Superior temporal gyrus (tissue), 1 donor: ENCODE measurements at regions not wholly inside any gene's neighbourhood (a gene's known extent, or its start where the extent isn't known, plus 50 kb on each side); places are given as distances from the start of the nearest gene placed in this dataset.
"Not testable (repeated sequence)": the region's sequence is repeated elsewhere in the genome, so short reads cannot be mapped to it uniquely, and the experiment has no call there.

Experiments used
- DNase-seq: peaks from one replicate; pipeline ENCODE4 v3.0.0-alpha.2; 2016; ENCODE audit errors: extremely low spot score

GRCh38 chr17:20938988-20939615 lies 103.7 kb downstream of the USP22 start:
- DNase-seq = no peak

DNA sequence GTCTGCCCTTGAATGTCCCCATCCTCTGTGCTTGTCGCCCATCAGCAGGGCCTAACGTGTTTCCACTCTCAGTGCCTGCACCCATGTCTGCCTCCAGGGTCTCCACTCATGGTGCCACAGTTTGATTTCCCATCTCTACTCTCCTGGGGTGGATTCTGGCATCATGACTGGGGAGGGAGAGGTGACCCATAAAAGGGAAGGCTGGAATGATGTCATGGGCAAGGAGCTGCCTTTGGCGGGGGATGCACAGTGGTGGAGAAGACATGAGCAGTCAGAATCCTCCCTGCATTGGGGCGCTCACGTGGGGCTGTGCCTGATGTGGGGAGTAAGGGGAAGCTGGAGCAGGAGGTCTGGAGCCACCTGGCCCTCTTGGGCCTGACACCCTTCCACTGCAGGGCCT lies 100.9 kb downstream of the USP22 start:
- no peak for DNase-seq

GRCh38 chr17:20944014-20944865 lies 98.6 kb downstream of the USP22 start:
- no peak for DNase-seq

DNA sequence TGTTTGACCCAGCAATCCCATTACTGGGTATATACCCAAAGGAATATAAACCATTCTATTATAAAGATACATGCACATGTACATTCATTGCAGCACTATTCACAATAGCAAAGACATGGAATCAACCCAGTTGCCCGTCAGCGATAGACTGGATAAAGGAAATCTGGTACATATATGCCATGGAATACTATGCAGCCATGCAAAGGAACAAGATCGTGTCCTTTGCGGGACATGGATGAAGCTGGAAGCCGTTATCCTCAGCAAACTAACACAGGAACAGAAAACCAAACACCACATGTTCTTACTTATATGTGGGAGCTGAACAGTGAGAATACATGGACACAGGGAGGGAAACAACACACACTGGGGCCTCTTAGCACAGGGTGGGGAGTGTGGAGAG lies 95.1 kb downstream of the USP22 start:
- DNase-seq = not testable (repeated sequence)

GRCh38 chr17:20948984-20949777 lies 93.6 kb downstream of the USP22 start:
- no peak for DNase-seq
